Activated T-cell treated with anti-CD3 and anti-CD28 coated beads, Interleukin-2, amount 50 U/mL, for 72 hours (primary cell): ENCODE measurements at regions not wholly inside any gene's neighbourhood (a gene's known extent, or its start where the extent isn't known, plus 50 kb on each side); places are given as distances from the start of the nearest gene placed in this dataset.
"Not testable (repeated sequence)": the region's sequence is repeated elsewhere in the genome, so short reads cannot be mapped to it uniquely, and the experiment has no call there.

ENCODE experiments used
- ATAC-seq, 2 donors: fragments of 150-1000 bp; cut with Tn5 transposase; replicated peaks in 1 of 2; 2 replicates each; pipeline ENCODE4 v1.10.0; 2021; ENCODE audit warnings: moderate library complexity in 2 of 2, mild to moderate bottlenecking in 1 of 2
- DNase-seq, 2 donors: peaks; one replicate each; pipeline ENCODE4 v3.0.0; 2021 to 2022; ENCODE audit warnings: mixed read lengths in 1 of 2
- H3K27ac Mint-ChIP-seq: one replicate; pipeline ENCODE4 v1.8.0; 2022; ENCODE audit warnings: mild to moderate bottlenecking, moderate library complexity, mixed read lengths
- H3K27me3 Mint-ChIP-seq: one replicate; pipeline ENCODE4 v1.8.0; 2022; ENCODE audit warnings: low read depth, mixed read lengths
- H3K36me3 Mint-ChIP-seq, 2 donors: one replicate each; pipeline ENCODE4 v1.8.0; 2022; ENCODE audit warnings: mixed read lengths in 2 of 2, mild to moderate bottlenecking in 1 of 2; ENCODE audit not compliant: insufficient read depth in 2 of 2
- H3K4me1 Mint-ChIP-seq: one replicate; pipeline ENCODE4 v1.8.0; 2022; ENCODE audit warnings: low read depth, mixed read lengths
- H3K4me3 Mint-ChIP-seq, 2 donors: one replicate each; pipeline ENCODE4 v1.8.0; 2022; ENCODE audit warnings: mild to moderate bottlenecking in 2 of 2, mixed read lengths in 2 of 2, moderate library complexity in 2 of 2
- H3K9me3 Mint-ChIP-seq, 2 donors: one replicate each; pipeline ENCODE4 v1.8.0; 2022; ENCODE audit warnings: mixed read lengths in 2 of 2

DNA sequence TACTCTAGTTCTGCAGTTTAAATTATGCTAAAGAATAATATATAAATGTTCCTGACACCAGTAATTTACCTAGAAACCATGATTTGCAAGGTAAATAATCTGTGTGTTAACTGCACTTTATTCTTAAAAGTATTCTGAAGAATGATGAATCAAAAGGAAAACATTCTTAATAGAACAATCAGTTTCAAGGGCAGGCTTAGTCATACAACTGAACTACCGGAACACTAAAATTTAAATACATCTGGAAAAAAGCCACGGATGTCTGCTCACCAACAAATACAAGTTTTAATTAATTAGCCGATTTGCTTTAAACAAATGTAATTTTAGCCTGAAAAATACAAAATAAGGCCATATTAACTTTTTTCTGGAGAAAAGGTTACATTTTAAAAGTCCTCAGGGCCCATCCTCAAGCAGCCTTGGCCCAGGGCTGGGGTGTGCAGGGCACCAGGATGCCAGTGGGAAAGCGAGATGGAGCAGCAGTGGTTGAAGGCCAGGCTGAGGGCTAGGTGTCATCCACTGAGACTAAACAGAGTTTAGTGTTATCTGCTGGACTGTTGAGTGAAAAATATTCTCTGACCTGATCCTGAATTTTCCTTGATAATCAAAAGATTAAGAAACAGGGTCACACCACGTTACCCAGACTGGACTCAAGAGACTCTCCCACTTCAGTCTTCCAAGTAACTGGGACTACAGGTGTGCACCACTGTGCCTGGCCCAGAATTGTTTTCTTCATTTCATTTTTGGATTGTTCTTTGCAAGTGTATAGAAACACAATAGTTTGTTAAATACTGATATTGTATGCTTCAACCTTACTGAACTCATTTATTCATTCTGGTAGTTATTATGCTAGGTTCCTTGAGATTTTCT, 88.2 kb upstream of the DST start:
- H3K27me3 Mint-ChIP-seq = no peaks in the 10 kb centered on the region
- H3K4me1 Mint-ChIP-seq = no peaks in the 10 kb centered on the region
- H3K27ac Mint-ChIP-seq = no peak overlapping the region
- H3K9me3 Mint-ChIP-seq = no peaks in the 10 kb centered on the region
- H3K4me3 Mint-ChIP-seq = no peak overlapping the region
- DNase-seq = no peak
- H3K36me3 Mint-ChIP-seq = no peaks in the 10 kb centered on the region
- no peak for ATAC-seq

DNA sequence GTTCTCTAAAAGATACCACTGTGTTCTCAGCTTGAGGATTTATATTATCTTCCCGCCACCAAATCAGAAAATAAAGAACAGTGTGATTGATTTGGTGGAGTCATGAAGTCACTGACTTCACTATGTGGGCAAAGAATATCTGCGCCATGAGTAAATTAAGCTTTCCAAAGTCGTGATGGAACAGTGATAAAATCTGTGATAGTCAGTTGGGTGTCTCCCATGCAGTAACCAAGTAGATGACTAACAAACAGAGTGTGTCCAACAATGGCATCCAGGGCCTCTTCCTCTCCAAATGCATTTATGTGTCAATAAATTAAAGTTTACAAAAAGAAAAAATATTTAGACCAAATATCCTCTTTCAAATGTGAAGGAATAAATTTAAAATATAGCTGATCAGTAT, 87.0 kb upstream of the DST start:
- no peaks in the 10 kb centered on the region for H3K4me1 Mint-ChIP-seq
- DNase-seq = no peak
- no peak overlapping the region for H3K4me3 Mint-ChIP-seq
- no peaks in the 10 kb centered on the region for H3K9me3 Mint-ChIP-seq
- H3K36me3 Mint-ChIP-seq = no peaks in the 10 kb centered on the region
- ATAC-seq = no peak
- H3K27me3 Mint-ChIP-seq = no peaks in the 10 kb centered on the region
- H3K27ac Mint-ChIP-seq = no peak overlapping the region

DNA sequence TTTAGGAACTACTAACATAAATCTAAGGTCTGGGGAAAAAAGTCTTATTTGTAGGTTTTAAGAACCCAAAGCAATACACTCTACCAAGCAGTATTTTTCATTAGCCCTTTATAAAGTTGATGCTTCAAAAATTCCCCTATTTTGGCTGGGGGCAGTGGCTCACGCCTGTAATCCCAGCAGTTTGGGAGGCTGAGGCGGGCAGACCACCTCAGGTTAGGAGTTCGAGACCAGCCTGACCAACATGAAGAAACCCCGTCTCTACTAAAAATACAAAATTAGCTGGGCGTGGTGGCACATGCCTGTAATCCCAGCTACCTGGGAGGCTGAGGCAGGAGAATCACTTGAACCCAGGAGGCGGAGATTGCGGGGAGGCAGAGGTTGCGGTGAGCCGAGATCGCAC, 86.5 kb upstream of the DST start:
- not testable (repeated sequence) for H3K27ac Mint-ChIP-seq, H3K9me3 Mint-ChIP-seq, H3K27me3 Mint-ChIP-seq, H3K4me1 Mint-ChIP-seq, DNase-seq, H3K36me3 Mint-ChIP-seq, H3K4me3 Mint-ChIP-seq, ATAC-seq

DNA sequence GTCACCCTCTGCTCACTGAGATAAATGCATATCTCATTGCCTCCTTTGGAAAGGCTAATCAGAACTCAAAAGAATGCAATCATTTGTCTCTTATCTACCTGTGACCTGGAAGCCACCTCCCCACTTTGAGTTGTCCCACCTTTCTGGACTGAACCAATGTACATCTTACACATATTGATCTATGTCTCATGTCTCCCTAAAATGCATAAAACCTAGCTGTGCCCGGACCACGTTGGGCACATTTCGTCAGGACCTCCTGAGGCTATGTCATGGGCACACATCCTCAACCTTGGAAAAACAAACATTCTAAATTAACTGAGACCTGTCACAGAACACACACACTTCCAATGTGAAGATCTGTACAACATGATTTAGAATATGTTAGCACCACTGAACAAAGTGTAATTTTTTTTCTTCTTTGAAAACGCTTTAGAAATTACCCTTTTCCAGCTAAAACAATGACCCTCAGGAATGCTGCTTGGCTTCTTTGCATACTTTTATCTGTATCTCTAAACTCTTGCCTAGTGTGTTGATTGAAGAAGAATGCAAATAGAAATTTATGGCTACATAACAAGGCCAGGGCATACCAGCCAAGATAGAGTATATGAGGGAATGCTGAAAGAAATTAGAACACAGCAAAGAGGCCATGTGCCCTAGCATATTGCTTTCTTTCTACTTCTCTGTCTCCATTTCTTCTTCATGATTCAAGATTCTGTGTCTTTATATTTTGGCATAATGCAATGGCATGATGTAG, 84.6 kb upstream of the DST start:
- Mint-ChIP-seq H3K4me3 (no peak overlapping the region), H3K9me3 (no peaks in the 10 kb centered on the region), H3K36me3 (no peaks in the 10 kb centered on the region), H3K4me1 (no peaks in the 10 kb centered on the region), H3K27me3 (no peaks in the 10 kb centered on the region), H3K27ac (no peak overlapping the region)
- no peak for DNase-seq
- no peak for ATAC-seq

DNA sequence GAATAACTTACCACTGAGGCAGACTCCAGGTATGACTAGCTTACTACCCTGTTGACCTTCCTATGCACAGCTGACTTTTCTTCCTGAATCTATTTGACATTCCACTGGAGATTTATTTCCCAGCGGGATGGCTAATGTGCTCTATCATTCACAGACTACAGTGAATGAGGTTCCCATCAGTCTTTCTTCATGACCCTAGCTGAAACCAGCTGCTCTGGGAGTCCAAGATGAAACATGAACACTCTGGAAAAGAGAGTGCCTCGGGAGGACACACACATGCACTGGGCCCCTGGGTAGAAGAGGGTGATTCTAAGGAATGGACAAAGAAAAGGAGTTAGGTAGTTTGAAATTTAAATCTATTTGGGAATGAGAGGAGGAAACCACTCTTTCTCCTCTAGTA, 82.6 kb upstream of the DST start:
- Mint-ChIP-seq H3K4me3 (no peak overlapping the region), H3K27me3 (no peaks in the 10 kb centered on the region), H3K27ac (no peak overlapping the region), H3K4me1 (no peaks in the 10 kb centered on the region), H3K9me3 (peaks cover 0 to under 1% of the 10 kb centered on the region in 2 donors), H3K36me3 (no peaks in the 10 kb centered on the region)
- ATAC-seq = no peak
- DNase-seq = no peak

DNA sequence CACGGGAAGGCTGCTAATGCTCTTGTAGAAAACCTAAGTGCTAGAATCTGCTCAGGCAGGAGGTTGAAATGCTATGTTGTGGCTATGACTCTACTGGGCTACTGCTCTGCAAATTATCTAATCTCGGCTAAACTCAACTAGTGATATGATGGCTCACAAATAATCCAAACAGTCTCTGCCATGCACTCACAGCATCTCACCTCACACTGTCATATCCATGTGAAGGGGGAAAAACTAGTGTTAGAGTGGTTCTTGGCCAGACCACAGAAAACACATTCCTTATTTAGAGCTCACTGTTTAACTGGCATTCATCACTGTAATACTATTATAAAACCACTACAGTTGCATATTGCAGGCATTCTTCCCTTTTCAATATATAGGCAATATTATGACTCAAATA, 81.8 kb upstream of the DST start:
- Mint-ChIP-seq H3K36me3 (no peaks in the 10 kb centered on the region), H3K4me1 (no peaks in the 10 kb centered on the region), H3K9me3 (peaks cover 0 to 4% of the 10 kb centered on the region in 2 donors), H3K4me3 (no peak overlapping the region), H3K27me3 (no peaks in the 10 kb centered on the region), H3K27ac (no peak overlapping the region)
- no peak for DNase-seq
- ATAC-seq = no peak

DNA sequence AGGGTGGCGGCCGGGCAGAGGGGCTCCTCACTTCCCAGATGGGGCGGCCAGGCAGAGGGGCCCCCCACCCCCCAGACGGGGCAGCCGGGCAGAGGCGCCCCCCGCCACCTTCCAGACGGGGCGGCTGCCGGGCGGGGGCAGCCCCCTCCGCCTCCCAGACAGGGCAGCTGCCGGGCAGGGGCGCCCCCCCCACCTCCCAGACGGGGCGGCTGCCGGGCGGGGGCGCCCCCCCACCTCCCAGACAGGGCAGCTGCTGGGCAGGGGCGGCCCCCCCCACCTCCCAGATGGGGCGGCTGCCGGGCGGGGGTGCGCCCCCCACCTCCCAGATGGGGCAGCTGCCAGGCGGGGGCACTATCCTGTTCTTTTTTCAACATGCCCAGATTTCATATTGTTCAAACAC, 78.2 kb upstream of the DST start:
- Mint-ChIP-seq H3K27me3 (no peaks in the 10 kb centered on the region), H3K4me3 (no peak overlapping the region)

DNA sequence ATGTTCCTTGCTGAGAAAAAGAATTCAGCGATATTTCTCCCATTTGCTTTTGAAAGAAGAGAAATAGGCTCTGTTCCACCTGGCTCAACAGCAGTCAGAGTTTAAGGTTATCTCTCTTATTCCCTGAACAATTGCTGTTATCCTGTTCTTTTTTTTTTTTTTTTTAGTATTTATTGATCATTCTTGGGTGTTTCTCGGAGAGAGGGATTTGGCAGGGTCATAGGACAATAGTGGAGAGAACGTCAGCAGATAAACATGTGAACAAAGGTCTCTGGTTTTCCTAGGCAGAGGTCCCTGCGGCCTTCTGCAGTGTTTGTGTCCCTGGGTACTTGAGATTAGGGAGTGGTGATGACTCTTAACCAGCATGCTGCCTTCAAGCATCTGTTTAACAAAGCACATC, 77.5 kb upstream of the DST start:
- not testable (repeated sequence) for H3K27ac Mint-ChIP-seq, ATAC-seq, H3K9me3 Mint-ChIP-seq, H3K4me1 Mint-ChIP-seq, H3K27me3 Mint-ChIP-seq, H3K36me3 Mint-ChIP-seq, H3K4me3 Mint-ChIP-seq, DNase-seq

More for the DNA sequence above, 78.2 kb upstream of the DST start:
- DNase-seq = no peak
- H3K27ac Mint-ChIP-seq = no peak overlapping the region
- no peaks in the 10 kb centered on the region for H3K4me1 Mint-ChIP-seq
- ATAC-seq = no peak
- peaks cover 0 to 6% of the 10 kb centered on the region in 2 donors for H3K9me3 Mint-ChIP-seq
- H3K36me3 Mint-ChIP-seq = no peaks in the 10 kb centered on the region

DNA sequence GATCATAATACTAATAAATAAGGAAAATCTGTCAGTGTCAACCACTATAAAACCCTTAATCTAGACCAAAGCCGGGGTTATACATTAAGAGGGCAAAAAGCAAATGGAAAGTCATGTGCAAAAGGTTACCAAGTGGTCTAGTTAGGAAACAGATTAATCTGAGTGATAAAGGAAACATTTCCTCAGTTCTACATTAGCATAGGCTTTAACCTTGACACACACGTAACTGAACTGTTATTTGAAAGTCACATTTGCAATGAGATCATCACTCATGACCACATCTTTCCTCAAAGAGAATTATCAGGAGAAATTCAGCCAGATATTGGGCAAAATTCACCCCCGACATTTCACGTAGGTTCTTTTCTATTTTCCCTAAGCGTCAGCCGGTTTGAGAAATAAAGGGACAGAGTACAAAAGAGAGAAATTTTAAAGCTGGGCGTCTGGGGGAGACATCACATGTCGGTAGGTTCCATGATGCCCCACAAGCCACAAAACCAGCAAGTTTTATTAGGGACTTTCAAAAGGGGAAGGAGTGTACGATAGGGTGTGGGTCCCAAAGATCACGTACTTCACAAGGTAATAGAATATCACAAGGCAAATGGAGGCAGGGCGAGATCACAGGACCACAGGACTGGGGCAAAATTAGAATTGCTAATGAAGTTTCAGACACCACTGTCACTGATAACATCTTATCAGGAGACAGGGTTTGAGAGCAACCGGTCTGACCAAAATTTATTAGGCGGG, 76.8 kb upstream of the DST start:
- not testable (repeated sequence) for H3K9me3 Mint-ChIP-seq, H3K27me3 Mint-ChIP-seq, ATAC-seq, H3K4me1 Mint-ChIP-seq, H3K4me3 Mint-ChIP-seq, DNase-seq, H3K36me3 Mint-ChIP-seq, H3K27ac Mint-ChIP-seq

DNA sequence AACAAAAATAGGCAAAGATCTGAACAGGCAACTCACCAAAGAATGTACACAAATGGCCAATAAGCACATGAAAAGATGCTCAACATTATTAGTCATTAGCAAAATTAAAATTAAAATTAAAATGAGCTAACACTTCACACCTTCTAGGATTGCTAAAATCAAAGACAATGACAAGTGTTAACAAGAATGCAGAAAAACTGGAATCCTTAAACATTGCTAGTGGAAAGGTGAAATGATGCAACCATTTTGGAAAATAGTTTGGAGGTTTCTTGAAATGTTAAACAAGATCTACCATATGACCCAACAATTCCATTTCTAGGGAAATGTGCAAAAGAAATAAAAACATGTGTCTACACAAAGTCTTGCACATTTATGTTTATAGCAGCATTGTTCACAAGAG, 75.5 kb upstream of the DST start:
- no peak for DNase-seq
- H3K36me3 Mint-ChIP-seq = no peaks in the 10 kb centered on the region
- H3K4me1 Mint-ChIP-seq = no peaks in the 10 kb centered on the region

DNA sequence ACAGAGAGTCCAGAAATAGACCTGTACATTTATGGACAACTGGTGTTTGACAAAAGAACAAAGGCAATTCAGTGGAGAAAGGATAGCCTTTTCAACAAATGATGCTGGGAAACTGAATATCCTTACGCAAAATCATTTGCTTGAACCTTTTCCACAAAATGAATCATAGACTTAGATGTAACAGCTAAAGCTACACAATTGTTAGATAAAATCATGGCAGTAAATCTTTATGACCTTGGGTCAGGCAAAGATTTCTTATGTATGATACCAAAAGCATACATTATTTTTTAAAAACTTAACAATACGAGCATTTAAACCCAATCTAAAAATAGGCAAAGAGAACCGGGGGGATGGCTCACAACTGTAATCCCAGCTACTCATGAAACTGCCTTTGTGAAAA, 73.5 kb upstream of the DST start:
- no peak for ATAC-seq
- H3K4me3 Mint-ChIP-seq = no peak overlapping the region
- DNase-seq = no peak

More for the DNA sequence above, 75.5 kb upstream of the DST start:
- no peak overlapping the region for H3K27ac Mint-ChIP-seq
- peaks cover 0 to 6% of the 10 kb centered on the region in 2 donors for H3K9me3 Mint-ChIP-seq
- no peak overlapping the region for H3K4me3 Mint-ChIP-seq
- no peaks in the 10 kb centered on the region for H3K27me3 Mint-ChIP-seq
- ATAC-seq = no peak

DNA sequence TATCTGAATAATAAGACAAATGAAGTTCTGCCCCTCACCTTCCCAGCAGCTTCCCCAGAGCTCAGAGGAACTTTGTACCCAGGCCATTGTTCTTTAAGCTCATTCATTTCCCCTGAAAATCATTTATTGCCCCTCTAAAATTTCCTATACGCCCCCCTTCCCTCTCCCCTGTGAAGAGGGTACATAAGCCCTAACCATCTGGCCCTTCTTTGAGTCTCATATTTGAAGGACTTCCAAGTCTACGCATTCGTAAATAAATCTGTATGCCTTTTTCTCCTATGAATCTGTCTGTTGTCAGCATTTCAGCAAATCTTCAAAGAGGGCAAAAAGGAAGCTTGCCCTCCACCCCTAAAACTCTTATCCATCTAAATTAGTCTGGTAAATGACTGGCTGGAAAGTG, 73.1 kb upstream of the DST start:
- Mint-ChIP-seq H3K9me3 (peaks cover 0 to 6% of the 10 kb centered on the region in 2 donors), H3K27ac (no peak overlapping the region), H3K4me1 (no peaks in the 10 kb centered on the region), H3K36me3 (no peaks in the 10 kb centered on the region), H3K27me3 (no peaks in the 10 kb centered on the region), H3K4me3 (no peak overlapping the region)
- DNase-seq = no peak
- no peak for ATAC-seq

More for the DNA sequence above, 73.5 kb upstream of the DST start:
- Mint-ChIP-seq H3K4me1 (no peaks in the 10 kb centered on the region), H3K9me3 (peaks cover 0 to 6% of the 10 kb centered on the region in 2 donors), H3K27me3 (no peaks in the 10 kb centered on the region), H3K36me3 (no peaks in the 10 kb centered on the region), H3K27ac (no peak overlapping the region)

DNA sequence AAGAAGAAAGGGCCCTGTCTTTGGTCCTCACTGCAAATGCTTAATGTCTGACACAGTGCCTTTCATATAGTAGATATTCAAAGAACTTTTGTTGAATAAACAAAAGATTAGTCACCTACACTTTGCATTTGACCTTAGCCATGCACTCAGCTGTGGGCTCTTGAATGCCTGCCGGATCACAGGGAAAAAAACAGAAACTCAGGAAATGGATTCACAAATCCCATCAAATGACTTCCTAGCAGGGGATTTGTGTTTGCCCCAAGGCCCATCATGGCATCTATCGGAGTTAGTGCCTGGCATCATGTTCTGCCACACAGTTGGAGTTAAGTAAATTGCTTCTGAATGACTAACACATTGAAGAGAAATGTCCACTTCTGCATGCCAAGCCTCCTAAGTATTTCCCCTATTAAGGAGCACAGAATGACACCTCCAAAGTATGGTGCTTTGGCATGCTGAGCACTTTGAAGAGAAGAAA, 72.3 kb upstream of the DST start:
- Mint-ChIP-seq H3K4me1 (no peaks in the 10 kb centered on the region), H3K27ac (no peak overlapping the region), H3K36me3 (no peaks in the 10 kb centered on the region), H3K27me3 (no peaks in the 10 kb centered on the region), H3K9me3 (peaks cover 0 to 4% of the 10 kb centered on the region in 2 donors), H3K4me3 (no peak overlapping the region)
- DNase-seq (no peak), ATAC-seq (no peak)
